ENCODE measurements at regions not wholly inside any gene's neighbourhood (a gene's known extent, or its start where the extent isn't known, plus 50 kb on each side); places are given as distances from the start of the nearest gene placed in this dataset.
"Not testable (repeated sequence)": the region's sequence is repeated elsewhere in the genome, so short reads cannot be mapped to it uniquely, and the experiment has no call there.

- H3K27ac ChIP-seq: peak overlapping the region; percentile 62 to 76
- H3K9me3 ChIP-seq: no peaks in the 10 kb centered on the region
- no peaks in the 10 kb centered on the region for H3K27me3 ChIP-seq
- no peak for TF ChIP-seq CTCF (IDR thresholded peaks at IDR 0.05)
- no peak overlapping the region for H3K4me3 ChIP-seq
- H3K36me3 ChIP-seq: no peaks in the 10 kb centered on the region
- no peaks in the 10 kb centered on the region for H3K4me1 ChIP-seq
- peak; percentile 65 for DNase-seq (ENCODE audit: low spot score)
Observed at GRCh38 chr5:39760385-39761198, 335.8 kb upstream of the DAB2 start.

- Histone ChIP-seq H3K27ac (peak overlapping the region; percentile 62 to 76), H3K27me3 (no peaks in the 10 kb centered on the region), H3K4me3 (no peak overlapping the region), H3K9me3 (no peaks in the 10 kb centered on the region), H3K36me3 (no peaks in the 10 kb centered on the region), H3K4me1 (no peaks in the 10 kb centered on the region)
- no peak for DNase-seq (ENCODE audit: low spot score)
- no peak for TF ChIP-seq CTCF (IDR thresholded peaks at IDR 0.05)
Observed at GRCh38 chr5:39759701-39760100, 334.9 kb upstream of the DAB2 start.

GRCh38 chr5:39758426-39758825 is 333.6 kb upstream of the DAB2 start:
- no peak overlapping the region for H3K4me3 ChIP-seq
- no peak for DNase-seq (ENCODE audit: low spot score)
- H3K4me1 ChIP-seq: no peaks in the 10 kb centered on the region
- H3K36me3 ChIP-seq: no peaks in the 10 kb centered on the region
- no peak overlapping the region for H3K27ac ChIP-seq
- no peak for TF ChIP-seq CTCF (IDR thresholded peaks at IDR 0.05)
- no peaks in the 10 kb centered on the region for H3K27me3 ChIP-seq
- H3K9me3 ChIP-seq: no peaks in the 10 kb centered on the region

GRCh38 chr5:39757131-39757530 is 332.4 kb upstream of the DAB2 start:
- Histone ChIP-seq H3K4me3 (no peak overlapping the region), H3K4me1 (no peaks in the 10 kb centered on the region), H3K27me3 (no peaks in the 10 kb centered on the region), H3K36me3 (no peaks in the 10 kb centered on the region), H3K9me3 (no peaks in the 10 kb centered on the region), H3K27ac (no peak overlapping the region)
- no peak for TF ChIP-seq CTCF (IDR thresholded peaks at IDR 0.05)
- DNase-seq (ENCODE audit: low spot score): no peak

GRCh38 chr5:39755986-39756385 is 331.2 kb upstream of the DAB2 start:
- Histone ChIP-seq H3K27ac (no peak overlapping the region), H3K4me3 (no peak overlapping the region), H3K9me3 (peaks cover 0 to 5% of the 10 kb centered on the region in 2 donors), H3K27me3 (no peaks in the 10 kb centered on the region), H3K4me1 (no peaks in the 10 kb centered on the region), H3K36me3 (no peaks in the 10 kb centered on the region)
- DNase-seq (ENCODE audit: low spot score): no peak
- no peak for TF ChIP-seq CTCF (IDR thresholded peaks at IDR 0.05)

GRCh38 chr5:39755452-39755851 is 330.7 kb upstream of the DAB2 start:
- Histone ChIP-seq H3K27ac (no peak overlapping the region), H3K4me1 (no peaks in the 10 kb centered on the region), H3K27me3 (no peaks in the 10 kb centered on the region), H3K36me3 (no peaks in the 10 kb centered on the region), H3K4me3 (no peak overlapping the region), H3K9me3 (peaks cover 0 to 7% of the 10 kb centered on the region in 2 donors)
- TF ChIP-seq CTCF (IDR thresholded peaks at IDR 0.05): no peak
- DNase-seq (ENCODE audit: low spot score): no peak

- H3K36me3 ChIP-seq; H3K27me3 ChIP-seq; H3K4me3 ChIP-seq; H3K27ac ChIP-seq; H3K9me3 ChIP-seq; H3K4me1 ChIP-seq; DNase-seq (ENCODE audit: low spot score): not testable (repeated sequence)
Observed at GRCh38 chr5:39753747-39754146, 329.0 kb upstream of the DAB2 start.

Measured in right atrium auricular region (tissue), 2 donors.